NCI-H774 (cell line): ENCODE measurements at regions not wholly inside any gene's neighbourhood (a gene's known extent, or its start where the extent isn't known, plus 50 kb on each side); places are given as distances from the start of the nearest gene placed in this dataset.

Experiments
- DNase-seq: peaks from one replicate; lab custom pipeline; 2025; lab: John Stamatoyannopoulos, UW

GRCh38 chr5:87872986-87873385, 395.7 kb downstream of the TMEM161B start:
- DNase-seq, result peak; percentile 15

- no peak for DNase-seq
Measured at GRCh38 chr5:87868792-87869191, 399.9 kb downstream of the TMEM161B start.

GRCh38 chr5:87867281-87867680, 401.4 kb downstream of the TMEM161B start:
- no peak for DNase-seq

GRCh38 chr5:87853541-87853940, 415.1 kb downstream of the TMEM161B start:
- DNase-seq, result no peak

GRCh38 chr5:87851603-87852002, 417.0 kb downstream of the TMEM161B start:
- no peak for DNase-seq

GRCh38 chr5:87850843-87851242, 417.8 kb downstream of the TMEM161B start:
- DNase-seq, result no peak

- DNase-seq, result no peak
Measured at GRCh38 chr5:87845734-87846133, 422.9 kb downstream of the TMEM161B start.

GRCh38 chr5:87844866-87845265, 423.8 kb downstream of the TMEM161B start:
- no peak for DNase-seq

- no peak for DNase-seq
Measured at GRCh38 chr5:87844449-87844848, 424.2 kb downstream of the TMEM161B start.

GRCh38 chr5:87836696-87837095, 424.0 kb upstream of the CCNH start:
- DNase-seq, result no peak

- DNase-seq, result no peak
Measured at GRCh38 chr5:87831499-87831898, 418.8 kb upstream of the CCNH start.

GRCh38 chr5:87829217-87829551, 416.5 kb upstream of the CCNH start:
- DNase-seq, result no peak

- DNase-seq, result no peak
Measured at GRCh38 chr5:87828545-87829216, 416.0 kb upstream of the CCNH start.

GRCh38 chr5:87827539-87827938, 414.8 kb upstream of the CCNH start:
- DNase-seq, result no peak

- DNase-seq, result no peak
Measured at GRCh38 chr5:87826507-87826906, 413.8 kb upstream of the CCNH start.

GRCh38 chr5:87825583-87825982, 412.9 kb upstream of the CCNH start:
- no peak for DNase-seq

GRCh38 chr5:87807783-87808182, 395.1 kb upstream of the CCNH start:
- DNase-seq, result no peak

GRCh38 chr5:87803352-87803751, 390.6 kb upstream of the CCNH start:
- DNase-seq, result no peak

- DNase-seq, result no peak
Measured at GRCh38 chr5:87791869-87792268, 379.1 kb upstream of the CCNH start.

- no peak for DNase-seq
Measured at GRCh38 chr5:87788416-87788815, 375.7 kb upstream of the CCNH start.

- DNase-seq, result no peak
Measured at GRCh38 chr5:87787625-87788256, 375.0 kb upstream of the CCNH start.

- no peak for DNase-seq
Measured at GRCh38 chr5:87787086-87787485, 374.4 kb upstream of the CCNH start.

- DNase-seq, result no peak
Measured at GRCh38 chr5:87786471-87786870, 373.7 kb upstream of the CCNH start.
